HepG2 (cell line): ENCODE measurements at regions not wholly inside any gene's neighbourhood (a gene's known extent, or its start where the extent isn't known, plus 50 kb on each side); places are given as distances from the start of the nearest gene placed in this dataset.

Experiments
- BCLAF1 ChIP-seq: fragments of 450-650 bp; IDR thresholded peaks from 2 replicates; pipeline ENCODE4 v1.6.1; 2017; ENCODE audit warnings: mild to moderate bottlenecking
- KMT2A ChIP-seq: sonication (generic); formaldehyde crosslinking; IDR thresholded peaks from 2 replicates; pipeline ENCODE4 v1.4.0; 2020; ENCODE audit warnings: missing genetic modification reagents
- ZBTB8A ChIP-seq: sonication (generic); formaldehyde crosslinking; IDR thresholded peaks from 2 replicates; pipeline ENCODE4 v1.4.0; 2020; ENCODE audit warnings: mild to moderate bottlenecking, low read depth, missing genetic modification reagents, borderline replicate concordance
- ZKSCAN5 ChIP-seq: sonication (generic); formaldehyde crosslinking; IDR thresholded peaks from 2 replicates; pipeline ENCODE4 v1.5.1; 2020; ENCODE audit warnings: mild to moderate bottlenecking, missing genetic modification reagents
- ZNF276 ChIP-seq: sonication (generic); formaldehyde crosslinking; IDR thresholded peaks from 2 replicates; pipeline ENCODE4 v1.4.0; 2020; ENCODE audit warnings: mild to moderate bottlenecking, low read depth, missing genetic modification reagents
- ZNF687 ChIP-seq: sonication (generic); formaldehyde crosslinking; IDR thresholded peaks from 2 replicates; pipeline ENCODE4 v1.5.1; 2020; ENCODE audit warnings: mild to moderate bottlenecking, missing genetic modification reagents, moderate library complexity
- TF ChIP-seq, protein P1 (sequence below): sonication (generic); formaldehyde crosslinking; IDR thresholded peaks from 2 replicates; pipeline ENCODE4 v1.4.0; 2020; ENCODE audit warnings: mild to moderate bottlenecking, missing genetic modification reagents

GRCh38 chr2:155546721-155547555 is 785.6 kb downstream of the NR4A2 start (continued):
- TF ChIP-seq ZNF687 (CRISPR knock-in tag) (no peak), KMT2A (CRISPR knock-in tag) (no peak), ZBTB8A (CRISPR knock-in tag) (no peak), ZNF276 (CRISPR knock-in tag) (no peak), BCLAF1 (no peak), ZKSCAN5 (CRISPR knock-in tag) (no peak)
- TF ChIP-seq, protein P1, sequence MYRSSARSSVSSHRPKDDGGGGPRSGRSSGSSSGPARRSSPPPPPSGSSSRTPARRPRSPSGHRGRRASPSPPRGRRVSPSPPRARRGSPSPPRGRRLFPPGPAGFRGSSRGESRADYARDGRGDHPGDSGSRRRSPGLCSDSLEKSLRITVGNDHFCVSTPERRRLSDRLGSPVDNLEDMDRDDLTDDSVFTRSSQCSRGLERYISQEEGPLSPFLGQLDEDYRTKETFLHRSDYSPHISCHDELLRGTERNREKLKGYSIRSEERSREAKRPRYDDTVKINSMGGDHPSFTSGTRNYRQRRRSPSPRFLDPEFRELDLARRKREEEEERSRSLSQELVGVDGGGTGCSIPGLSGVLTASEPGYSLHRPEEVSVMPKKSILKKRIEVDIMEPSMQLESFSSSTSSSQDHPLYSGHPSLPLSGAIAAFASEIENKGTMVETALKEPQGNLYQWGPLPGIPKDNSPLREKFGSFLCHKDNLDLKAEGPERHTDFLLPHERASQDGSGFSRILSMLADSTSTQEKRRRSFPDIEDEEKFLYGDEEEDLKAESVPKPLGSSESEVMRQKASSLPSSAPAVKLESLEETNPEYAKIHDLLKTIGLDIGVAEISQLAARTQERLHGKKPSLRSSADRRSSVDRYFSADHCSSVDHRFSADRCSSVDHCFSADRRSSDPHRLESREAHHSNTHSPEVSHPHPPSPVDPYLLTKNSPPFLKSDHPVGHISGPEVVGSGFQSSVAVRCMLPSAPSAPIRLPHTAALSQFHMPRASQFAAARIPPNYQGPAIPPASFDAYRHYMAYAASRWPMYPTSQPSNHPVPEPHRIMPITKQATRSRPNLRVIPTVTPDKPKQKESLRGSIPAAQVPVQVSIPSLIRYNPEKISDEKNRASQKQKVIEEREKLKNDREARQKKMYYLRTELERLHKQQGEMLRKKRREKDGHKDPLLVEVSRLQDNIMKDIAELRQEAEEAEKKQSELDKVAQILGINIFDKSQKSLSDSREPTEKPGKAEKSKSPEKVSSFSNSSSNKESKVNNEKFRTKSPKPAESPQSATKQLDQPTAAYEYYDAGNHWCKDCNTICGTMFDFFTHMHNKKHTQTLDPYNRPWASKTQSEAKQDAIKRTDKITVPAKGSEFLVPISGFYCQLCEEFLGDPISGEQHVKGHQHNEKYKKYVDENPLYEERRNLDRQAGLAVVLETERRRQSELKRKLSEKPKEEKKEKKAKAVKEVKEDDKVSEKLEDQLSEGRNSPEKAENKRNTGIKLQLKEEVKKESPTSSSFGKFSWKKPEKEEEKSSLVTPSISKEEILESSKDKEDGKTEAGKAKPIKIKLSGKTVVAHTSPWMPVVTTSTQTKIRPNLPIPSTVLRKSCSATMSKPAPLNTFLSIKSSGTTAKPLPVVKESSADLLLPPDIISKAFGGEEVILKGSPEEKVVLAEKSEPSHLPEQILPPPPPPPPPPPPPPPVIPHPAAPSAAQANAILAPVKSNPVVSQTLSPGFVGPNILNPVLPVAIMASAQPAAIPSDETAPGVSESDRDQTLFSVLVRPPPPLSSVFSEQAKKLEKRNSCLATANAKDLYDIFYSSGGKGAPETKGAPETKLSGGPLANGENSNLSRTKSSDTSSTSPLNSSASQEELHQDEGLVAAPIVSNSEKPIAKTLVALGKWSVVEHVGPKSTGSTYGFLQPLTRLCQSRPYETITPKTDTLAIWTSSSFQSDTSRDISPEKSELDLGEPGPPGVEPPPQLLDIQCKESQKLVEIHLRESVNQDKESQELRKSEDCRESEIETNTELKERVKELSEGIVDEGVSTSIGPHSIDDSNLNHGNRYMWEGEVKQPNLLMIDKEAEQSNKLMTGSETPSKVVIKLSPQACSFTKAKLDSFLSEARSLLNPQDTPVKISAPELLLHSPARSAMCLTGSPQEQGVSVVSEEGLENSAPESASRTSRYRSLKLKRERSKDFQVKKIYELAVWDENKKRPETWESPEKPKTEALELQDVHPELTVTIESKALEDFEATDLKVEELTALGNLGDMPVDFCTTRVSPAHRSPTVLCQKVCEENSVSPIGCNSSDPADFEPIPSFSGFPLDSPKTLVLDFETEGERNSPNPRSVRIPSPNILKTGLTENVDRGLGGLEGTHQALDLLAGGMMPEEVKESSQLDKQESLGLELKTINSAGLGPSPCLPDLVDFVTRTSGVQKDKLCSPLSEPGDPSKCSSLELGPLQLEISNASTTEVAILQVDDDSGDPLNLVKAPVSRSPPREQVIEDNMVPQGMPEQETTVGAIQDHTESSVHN (CRISPR knock-in tag) = no peak
